ENCODE measurements at regions not wholly inside any gene's neighbourhood (a gene's known extent, or its start where the extent isn't known, plus 50 kb on each side); places are given as distances from the start of the nearest gene placed in this dataset.

DNA sequence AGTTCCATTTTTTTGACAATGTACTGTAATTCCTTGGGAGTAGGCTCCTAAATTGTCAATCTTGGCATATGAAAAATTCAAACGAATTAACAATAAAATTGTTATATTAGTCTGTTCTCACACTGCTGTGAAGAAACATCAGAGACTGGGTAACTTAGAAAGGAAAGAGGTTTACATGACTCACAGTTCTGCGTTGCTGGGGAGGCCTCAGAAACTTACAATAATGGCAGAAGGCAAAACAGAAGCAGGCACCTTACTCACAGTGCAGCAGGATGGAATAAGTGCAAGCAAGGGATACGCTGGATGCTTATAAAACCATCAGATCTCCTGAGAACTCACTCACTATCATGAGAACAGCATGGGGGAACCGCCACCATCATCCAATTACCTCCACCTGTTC lies 246.4 kb upstream of the TRAM1L1 start:
- Histone ChIP-seq H3K4me3 (ENCODE audit: low read depth in 2 of 2, low read length in 1 of 2) (no peak overlapping the region), H3K36me3 (replicated peaks in 1 of 2; ENCODE audit: control insufficient read depth in 1 of 2, insufficient read depth in 2 of 2, low read length in 1 of 2) (no peaks in the 10 kb centered on the region), H3K27ac (ENCODE audit: low read depth in 2 of 2, low read length in 1 of 2) (no peak overlapping the region), H4K20me1 (ENCODE audit: insufficient read depth) (no peaks in the 10 kb centered on the region), H3K4me2 (no peak overlapping the region), H3K9ac (no peak overlapping the region), H3K79me2 (ENCODE audit: insufficient read depth) (no peaks in the 10 kb centered on the region), H3F3A (replicated peaks; ENCODE audit: insufficient read depth) (no peaks in the 10 kb centered on the region), H2AFZ (ENCODE audit: low read depth) (no peak overlapping the region), H3K27me3 (ENCODE audit: insufficient read depth) (no peaks in the 10 kb centered on the region), H3K9me2 (no peaks in the 10 kb centered on the region), H3K9me3 (no peaks in the 10 kb centered on the region), H3K4me1 (ENCODE audit: control insufficient read depth in 1 of 2, insufficient read depth in 2 of 2, low read depth in 1 of 2, low read length in 1 of 2) (no peaks in the 10 kb centered on the region)
- TF ChIP-seq YY1 (IDR thresholded peaks at IDR 0.05; ENCODE audit: low read depth) (no peak), RXRA (IDR thresholded peaks at IDR 0.05; ENCODE audit: borderline replicate concordance, low read depth) (no peak), SMC3 (IDR thresholded peaks at IDR 0.05; ENCODE audit: low read depth, low read length) (no peak), GATA2 (CRISPR knock-in tag; IDR thresholded peaks at IDR 0.05) (no peak), RAD21 (IDR thresholded peaks at IDR 0.05; ENCODE audit: low read length) (no peak)
- 55% methylated on average over 4 of the region's 4 CpGs for WGBS (ENCODE audit: low lambda C conversion rate)
- ChIA-PET CTCF (no interaction called here), POLR2A (no interaction called here)
- no peak for DNase-seq

GRCh38 chr4:117334451-117335188 lies 249.2 kb upstream of the TRAM1L1 start:
- Histone ChIP-seq H3K4me1 (ENCODE audit: control insufficient read depth in 1 of 2, insufficient read depth in 2 of 2, low read depth in 1 of 2, low read length in 1 of 2) (no peaks in the 10 kb centered on the region), H3K27me3 (ENCODE audit: insufficient read depth) (no peaks in the 10 kb centered on the region), H3K4me2 (no peak overlapping the region), H3K36me3 (replicated peaks in 1 of 2; ENCODE audit: control insufficient read depth in 1 of 2, insufficient read depth in 2 of 2, low read length in 1 of 2) (no peaks in the 10 kb centered on the region), H3K9me2 (no peaks in the 10 kb centered on the region), H3K9ac (no peak overlapping the region), H3K79me2 (ENCODE audit: insufficient read depth) (no peaks in the 10 kb centered on the region), H3K4me3 (ENCODE audit: low read depth in 2 of 2, low read length in 1 of 2) (no peak overlapping the region), H3K27ac (ENCODE audit: low read depth in 2 of 2, low read length in 1 of 2) (no peak overlapping the region), H3F3A (replicated peaks; ENCODE audit: insufficient read depth) (no peaks in the 10 kb centered on the region), H2AFZ (ENCODE audit: low read depth) (no peak overlapping the region), H4K20me1 (ENCODE audit: insufficient read depth) (no peaks in the 10 kb centered on the region), H3K9me3 (no peaks in the 10 kb centered on the region)
- CTCF ChIA-PET: no interaction called here
- POLR2A ChIA-PET: no interaction called here
- TF ChIP-seq ZBTB33 (IDR thresholded peaks at IDR 0.05; ENCODE audit: borderline replicate concordance, low read depth): no peak
- TF ChIP-seq TCF12 (IDR thresholded peaks at IDR 0.05): no peak
- TF ChIP-seq IRF3 (IDR thresholded peaks at IDR 0.05; ENCODE audit: low read depth, low read length): no peak
- TF ChIP-seq, protein P1, sequence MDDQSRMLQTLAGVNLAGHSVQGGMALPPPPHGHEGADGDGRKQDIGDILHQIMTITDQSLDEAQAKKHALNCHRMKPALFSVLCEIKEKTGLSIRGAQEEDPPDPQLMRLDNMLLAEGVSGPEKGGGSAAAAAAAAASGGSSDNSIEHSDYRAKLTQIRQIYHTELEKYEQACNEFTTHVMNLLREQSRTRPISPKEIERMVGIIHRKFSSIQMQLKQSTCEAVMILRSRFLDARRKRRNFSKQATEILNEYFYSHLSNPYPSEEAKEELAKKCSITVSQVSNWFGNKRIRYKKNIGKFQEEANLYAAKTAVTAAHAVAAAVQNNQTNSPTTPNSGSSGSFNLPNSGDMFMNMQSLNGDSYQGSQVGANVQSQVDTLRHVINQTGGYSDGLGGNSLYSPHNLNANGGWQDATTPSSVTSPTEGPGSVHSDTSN (IDR thresholded peaks at IDR 0.05): no peak
- TF ChIP-seq USF1 (IDR thresholded peaks at IDR 0.05; ENCODE audit: borderline replicate concordance, low read depth): no peak
- TF ChIP-seq EP300 (IDR thresholded peaks at IDR 0.05; ENCODE audit: borderline replicate concordance in 1 of 2, low read depth in 1 of 2, low read length in 1 of 2): no peak
- 61% methylated on average over 7 of the region's 7 CpGs for WGBS (ENCODE audit: low lambda C conversion rate)
- DNase-seq: no peak

All from SK-N-SH (cell line).